Fibroblast of upper back skin (primary cell): ENCODE measurements at regions not wholly inside any gene's neighbourhood (a gene's known extent, or its start where the extent isn't known, plus 50 kb on each side); places are given as distances from the start of the nearest gene placed in this dataset.
"Not testable (repeated sequence)": the region's sequence is repeated elsewhere in the genome, so short reads cannot be mapped to it uniquely, and the experiment has no call there.

Experiments
- DNase-seq: peaks from one replicate; pipeline ENCODE4 v3.0.0-alpha.2; 2013

- DNase-seq = no peak
These were observed 1224.1 kb upstream of the SEL1L start for GRCh38 chr14:82757776-82758175.

GRCh38 chr14:82759656-82760055 lies 1226.0 kb upstream of the SEL1L start:
- DNase-seq = no peak

- no peak for DNase-seq
These were observed 1232.5 kb upstream of the SEL1L start for GRCh38 chr14:82766123-82766522.

GRCh38 chr14:82766996-82767395 lies 1233.3 kb upstream of the SEL1L start:
- DNase-seq = no peak

GRCh38 chr14:82776958-82777357 lies 1243.3 kb upstream of the SEL1L start:
- no peak for DNase-seq

GRCh38 chr14:82778008-82778590 lies 1244.4 kb upstream of the SEL1L start:
- DNase-seq = no peak

- DNase-seq = no peak
These were observed 1244.9 kb upstream of the SEL1L start for GRCh38 chr14:82778601-82779000.

GRCh38 chr14:82779301-82779700 lies 1245.6 kb upstream of the SEL1L start:
- no peak for DNase-seq

- DNase-seq = no peak
These were observed 1252.3 kb upstream of the SEL1L start for GRCh38 chr14:82785756-82786482.

- no peak for DNase-seq
These were observed 1252.8 kb upstream of the SEL1L start for GRCh38 chr14:82786483-82786880.

GRCh38 chr14:82796086-82796485 lies 1262.4 kb upstream of the SEL1L start:
- no peak for DNase-seq

GRCh38 chr14:82798276-82798675 lies 1264.6 kb upstream of the SEL1L start:
- DNase-seq = no peak

- no peak for DNase-seq
These were observed 1272.5 kb upstream of the SEL1L start for GRCh38 chr14:82805892-82806825.

GRCh38 chr14:82811246-82811645 lies 1277.6 kb upstream of the SEL1L start:
- no peak for DNase-seq

GRCh38 chr14:82814339-82814738 lies 1280.7 kb upstream of the SEL1L start:
- DNase-seq = not testable (repeated sequence)

GRCh38 chr14:82830596-82830995 lies 1296.9 kb upstream of the SEL1L start:
- DNase-seq = no peak

GRCh38 chr14:82836256-82836950 lies 1302.8 kb upstream of the SEL1L start:
- DNase-seq = no peak

- no peak for DNase-seq
These were observed 1304.0 kb upstream of the SEL1L start for GRCh38 chr14:82837611-82838140.

- peak; percentile 51 for DNase-seq
These were observed 1316.9 kb upstream of the SEL1L start for GRCh38 chr14:82850576-82850975.

- peak; percentile 1 for DNase-seq
These were observed 1320.5 kb upstream of the SEL1L start for GRCh38 chr14:82854131-82854530.

GRCh38 chr14:82854901-82855300 lies 1321.2 kb upstream of the SEL1L start:
- DNase-seq = no peak

GRCh38 chr14:82855912-82856391 lies 1322.3 kb upstream of the SEL1L start:
- DNase-seq = peak; percentile 95

- no peak for DNase-seq
These were observed 1327.7 kb upstream of the SEL1L start for GRCh38 chr14:82861313-82861712.
